GM23338 (cell line): ENCODE measurements at regions not wholly inside any gene's neighbourhood (a gene's known extent, or its start where the extent isn't known, plus 50 kb on each side); places are given as distances from the start of the nearest gene placed in this dataset.

Experiments used
- CREB1 ChIP-seq: fragments of 250-450 bp; sonication (Bioruptor Pico); IDR thresholded peaks from 2 replicates; pipeline ENCODE4 v1.5.0; 2020; ENCODE audit warnings: low read depth, mild to moderate bottlenecking, moderate library complexity
- CTCF ChIP-seq, 2 experiments: fragments of 200-600 bp in 1 of 2; sonication (generic) in 1 of 2; conservative IDR thresholded peaks; 2 replicates each; pipeline versions ENCODE4 v1.5.1 to v1.6.1; 2016 to 2017; ENCODE audit warnings: antibody characterized with exemption in 2 of 2, low read depth in 2 of 2, mild to moderate bottlenecking in 2 of 2, moderate library complexity in 1 of 2
- ETS1 ChIP-seq: IDR thresholded peaks from 2 replicates; pipeline ENCODE4 v1.6.1; 2016; ENCODE audit warnings: antibody characterized with exemption
- EZH2 ChIP-seq: fragments of 200-600 bp; sonication (generic); IDR thresholded peaks from one replicate; pipeline ENCODE4 v1.8.0; 2017; ENCODE audit warnings: antibody characterized with exemption, mild to moderate bottlenecking, low read depth; ENCODE audit not compliant: unreplicated experiment
- JUNB ChIP-seq: IDR thresholded peaks from one replicate; pipeline ENCODE4 v1.6.1; 2016; ENCODE audit warnings: antibody characterized with exemption; ENCODE audit not compliant: unreplicated experiment
- POLR2AphosphoS5 ChIP-seq: IDR thresholded peaks from 2 replicates; pipeline ENCODE4 v1.6.1; 2016; ENCODE audit warnings: antibody characterized with exemption, low read depth
- STAT1 ChIP-seq: IDR thresholded peaks from one replicate; pipeline ENCODE4 v1.6.1; 2016; ENCODE audit warnings: antibody characterized with exemption; ENCODE audit not compliant: unreplicated experiment
- ZNF114 ChIP-seq: fragments of 250-450 bp; sonication (Bioruptor Pico); IDR thresholded peaks from 2 replicates; pipeline ENCODE4 v1.5.0; 2020; ENCODE audit warnings: mild to moderate bottlenecking, moderate library complexity
- TF ChIP-seq, protein P1 (sequence below): IDR thresholded peaks from one replicate; pipeline ENCODE4 v1.6.1; 2018; ENCODE audit warnings: antibody characterized with exemption; ENCODE audit not compliant: unreplicated experiment
- TF ChIP-seq, protein P2 (sequence below): fragments of 250-450 bp; sonication (Bioruptor Pico); IDR thresholded peaks from 2 replicates; pipeline ENCODE4 v1.5.0; 2020; ENCODE audit warnings: mild to moderate bottlenecking, moderate library complexity

DNA sequence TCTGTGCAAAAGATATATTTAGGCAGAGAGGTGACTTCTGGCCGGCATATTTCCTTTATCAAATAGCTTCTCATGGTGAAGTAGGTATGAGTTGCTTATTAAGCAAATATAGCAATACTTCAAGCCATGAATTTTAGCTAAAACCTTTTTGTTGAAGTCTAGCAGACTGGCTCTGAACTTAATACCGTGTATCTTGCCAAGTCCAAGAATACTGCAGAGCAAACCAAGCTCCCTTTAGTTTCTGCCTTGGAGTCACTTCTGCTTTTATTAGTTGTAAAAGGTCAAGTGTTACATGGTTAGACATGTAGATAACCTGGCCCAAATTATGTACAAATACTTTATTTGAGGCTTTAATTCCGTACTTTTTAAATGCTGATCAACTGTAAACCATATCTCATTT is 627.6 kb upstream of the PKDCC start:
- TF ChIP-seq STAT1 (no peak), CTCF (conservative IDR thresholded peaks at IDR 0.05; ENCODE audit: low read depth in 2 of 2) (no peak), EZH2 (no peak), POLR2AphosphoS5 (no peak), ZNF114 (CRISPR knock-in tag) (no peak), JUNB (no peak), ETS1 (no peak), CREB1 (CRISPR knock-in tag) (no peak)
- TF ChIP-seq, protein P1, sequence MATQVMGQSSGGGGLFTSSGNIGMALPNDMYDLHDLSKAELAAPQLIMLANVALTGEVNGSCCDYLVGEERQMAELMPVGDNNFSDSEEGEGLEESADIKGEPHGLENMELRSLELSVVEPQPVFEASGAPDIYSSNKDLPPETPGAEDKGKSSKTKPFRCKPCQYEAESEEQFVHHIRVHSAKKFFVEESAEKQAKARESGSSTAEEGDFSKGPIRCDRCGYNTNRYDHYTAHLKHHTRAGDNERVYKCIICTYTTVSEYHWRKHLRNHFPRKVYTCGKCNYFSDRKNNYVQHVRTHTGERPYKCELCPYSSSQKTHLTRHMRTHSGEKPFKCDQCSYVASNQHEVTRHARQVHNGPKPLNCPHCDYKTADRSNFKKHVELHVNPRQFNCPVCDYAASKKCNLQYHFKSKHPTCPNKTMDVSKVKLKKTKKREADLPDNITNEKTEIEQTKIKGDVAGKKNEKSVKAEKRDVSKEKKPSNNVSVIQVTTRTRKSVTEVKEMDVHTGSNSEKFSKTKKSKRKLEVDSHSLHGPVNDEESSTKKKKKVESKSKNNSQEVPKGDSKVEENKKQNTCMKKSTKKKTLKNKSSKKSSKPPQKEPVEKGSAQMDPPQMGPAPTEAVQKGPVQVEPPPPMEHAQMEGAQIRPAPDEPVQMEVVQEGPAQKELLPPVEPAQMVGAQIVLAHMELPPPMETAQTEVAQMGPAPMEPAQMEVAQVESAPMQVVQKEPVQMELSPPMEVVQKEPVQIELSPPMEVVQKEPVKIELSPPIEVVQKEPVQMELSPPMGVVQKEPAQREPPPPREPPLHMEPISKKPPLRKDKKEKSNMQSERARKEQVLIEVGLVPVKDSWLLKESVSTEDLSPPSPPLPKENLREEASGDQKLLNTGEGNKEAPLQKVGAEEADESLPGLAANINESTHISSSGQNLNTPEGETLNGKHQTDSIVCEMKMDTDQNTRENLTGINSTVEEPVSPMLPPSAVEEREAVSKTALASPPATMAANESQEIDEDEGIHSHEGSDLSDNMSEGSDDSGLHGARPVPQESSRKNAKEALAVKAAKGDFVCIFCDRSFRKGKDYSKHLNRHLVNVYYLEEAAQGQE, result no peak
- TF ChIP-seq, protein P2, sequence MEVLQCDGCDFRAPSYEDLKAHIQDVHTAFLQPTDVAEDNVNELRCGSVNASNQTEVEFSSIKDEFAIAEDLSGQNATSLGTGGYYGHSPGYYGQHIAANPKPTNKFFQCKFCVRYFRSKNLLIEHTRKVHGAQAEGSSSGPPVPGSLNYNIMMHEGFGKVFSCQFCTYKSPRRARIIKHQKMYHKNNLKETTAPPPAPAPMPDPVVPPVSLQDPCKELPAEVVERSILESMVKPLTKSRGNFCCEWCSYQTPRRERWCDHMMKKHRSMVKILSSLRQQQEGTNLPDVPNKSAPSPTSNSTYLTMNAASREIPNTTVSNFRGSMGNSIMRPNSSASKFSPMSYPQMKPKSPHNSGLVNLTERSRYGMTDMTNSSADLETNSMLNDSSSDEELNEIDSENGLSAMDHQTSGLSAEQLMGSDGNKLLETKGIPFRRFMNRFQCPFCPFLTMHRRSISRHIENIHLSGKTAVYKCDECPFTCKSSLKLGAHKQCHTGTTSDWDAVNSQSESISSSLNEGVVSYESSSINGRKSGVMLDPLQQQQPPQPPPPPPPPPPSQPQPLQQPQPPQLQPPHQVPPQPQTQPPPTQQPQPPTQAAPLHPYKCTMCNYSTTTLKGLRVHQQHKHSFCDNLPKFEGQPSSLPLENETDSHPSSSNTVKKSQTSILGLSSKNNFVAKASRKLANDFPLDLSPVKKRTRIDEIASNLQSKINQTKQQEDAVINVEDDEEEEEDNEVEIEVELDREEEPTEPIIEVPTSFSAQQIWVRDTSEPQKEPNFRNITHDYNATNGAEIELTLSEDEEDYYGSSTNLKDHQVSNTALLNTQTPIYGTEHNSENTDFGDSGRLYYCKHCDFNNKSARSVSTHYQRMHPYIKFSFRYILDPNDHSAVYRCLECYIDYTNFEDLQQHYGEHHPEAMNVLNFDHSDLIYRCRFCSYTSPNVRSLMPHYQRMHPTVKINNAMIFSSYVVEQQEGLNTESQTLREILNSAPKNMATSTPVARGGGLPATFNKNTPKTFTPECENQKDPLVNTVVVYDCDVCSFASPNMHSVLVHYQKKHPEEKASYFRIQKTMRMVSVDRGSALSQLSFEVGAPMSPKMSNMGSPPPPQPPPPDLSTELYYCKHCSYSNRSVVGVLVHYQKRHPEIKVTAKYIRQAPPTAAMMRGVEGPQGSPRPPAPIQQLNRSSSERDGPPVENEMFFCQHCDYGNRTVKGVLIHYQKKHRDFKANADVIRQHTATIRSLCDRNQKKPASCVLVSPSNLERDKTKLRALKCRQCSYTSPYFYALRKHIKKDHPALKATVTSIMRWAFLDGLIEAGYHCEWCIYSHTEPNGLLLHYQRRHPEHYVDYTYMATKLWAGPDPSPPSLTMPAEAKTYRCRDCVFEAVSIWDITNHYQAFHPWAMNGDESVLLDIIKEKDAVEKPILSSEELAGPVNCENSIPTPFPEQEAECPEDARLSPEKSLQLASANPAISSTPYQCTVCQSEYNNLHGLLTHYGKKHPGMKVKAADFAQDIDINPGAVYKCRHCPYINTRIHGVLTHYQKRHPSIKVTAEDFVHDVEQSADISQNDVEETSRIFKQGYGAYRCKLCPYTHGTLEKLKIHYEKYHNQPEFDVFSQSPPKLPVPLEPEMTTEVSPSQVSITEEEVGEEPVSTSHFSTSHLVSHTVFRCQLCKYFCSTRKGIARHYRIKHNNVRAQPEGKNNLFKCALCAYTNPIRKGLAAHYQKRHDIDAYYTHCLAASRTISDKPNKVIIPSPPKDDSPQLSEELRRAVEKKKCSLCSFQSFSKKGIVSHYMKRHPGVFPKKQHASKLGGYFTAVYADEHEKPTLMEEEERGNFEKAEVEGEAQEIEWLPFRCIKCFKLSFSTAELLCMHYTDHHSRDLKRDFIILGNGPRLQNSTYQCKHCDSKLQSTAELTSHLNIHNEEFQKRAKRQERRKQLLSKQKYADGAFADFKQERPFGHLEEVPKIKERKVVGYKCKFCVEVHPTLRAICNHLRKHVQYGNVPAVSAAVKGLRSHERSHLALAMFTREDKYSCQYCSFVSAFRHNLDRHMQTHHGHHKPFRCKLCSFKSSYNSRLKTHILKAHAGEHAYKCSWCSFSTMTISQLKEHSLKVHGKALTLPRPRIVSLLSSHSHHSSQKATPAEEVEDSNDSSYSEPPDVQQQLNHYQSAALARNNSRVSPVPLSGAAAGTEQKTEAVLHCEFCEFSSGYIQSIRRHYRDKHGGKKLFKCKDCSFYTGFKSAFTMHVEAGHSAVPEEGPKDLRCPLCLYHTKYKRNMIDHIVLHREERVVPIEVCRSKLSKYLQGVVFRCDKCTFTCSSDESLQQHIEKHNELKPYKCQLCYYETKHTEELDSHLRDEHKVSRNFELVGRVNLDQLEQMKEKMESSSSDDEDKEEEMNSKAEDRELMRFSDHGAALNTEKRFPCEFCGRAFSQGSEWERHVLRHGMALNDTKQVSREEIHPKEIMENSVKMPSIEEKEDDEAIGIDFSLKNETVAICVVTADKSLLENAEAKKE, result no peak
